SK-N-SH treated with all-trans-retinoic acid at 6 μM for 48 hours (cell line): ENCODE measurements at regions not wholly inside any gene's neighbourhood (a gene's known extent, or its start where the extent isn't known, plus 50 kb on each side); places are given as distances from the start of the nearest gene placed in this dataset.

Source experiments
- BACH2 ChIP-seq: fragments of 250-450 bp; sonication (Bioruptor Pico); IDR thresholded peaks from 2 replicates; pipeline ENCODE4 v1.9.0; 2021; ENCODE audit warnings: mild to moderate bottlenecking, borderline replicate concordance
- CSDC2 ChIP-seq: fragments of 250-450 bp; sonication (Bioruptor Pico); IDR thresholded peaks from 2 replicates; pipeline ENCODE4 v1.5.0; 2020; ENCODE audit warnings: mild to moderate bottlenecking, moderate library complexity
- GLIS3 ChIP-seq: fragments of 250-450 bp; sonication (Bioruptor Pico); IDR thresholded peaks from 2 replicates; pipeline ENCODE4 v1.5.0; 2020; ENCODE audit warnings: mild to moderate bottlenecking, moderate library complexity
- OSR1 ChIP-seq: fragments of 250-450 bp; sonication (Bioruptor Pico); IDR thresholded peaks from 2 replicates; pipeline ENCODE4 v1.8.0; 2022; ENCODE audit warnings: moderate library complexity, mild to moderate bottlenecking, inconsistent platforms
- RARB ChIP-seq: fragments of 250-450 bp; sonication (Bioruptor Pico); IDR thresholded peaks from 2 replicates; pipeline ENCODE4 v1.8.0; 2021; ENCODE audit warnings: mild to moderate bottlenecking, moderate library complexity
- TOX ChIP-seq: fragments of 250-450 bp; sonication (Bioruptor Pico); IDR thresholded peaks from 2 replicates; pipeline ENCODE4 v1.8.0; 2021; ENCODE audit warnings: mild to moderate bottlenecking, moderate library complexity, borderline replicate concordance
- ZFP3 ChIP-seq: fragments of 250-450 bp; sonication (Bioruptor Pico); IDR thresholded peaks from 2 replicates; pipeline ENCODE4 v1.5.0; 2020; ENCODE audit warnings: mild to moderate bottlenecking, moderate library complexity
- TF ChIP-seq, protein P1 (sequence below): fragments of 250-450 bp; sonication (Bioruptor Pico); IDR thresholded peaks from 2 replicates; pipeline ENCODE4 v1.8.0; 2020; ENCODE audit warnings: mild to moderate bottlenecking, moderate library complexity, borderline replicate concordance
- TF ChIP-seq, protein P2 (sequence below): fragments of 250-450 bp; sonication (Bioruptor Pico); IDR thresholded peaks from 2 replicates; pipeline ENCODE4 v1.5.0; 2020; ENCODE audit warnings: mild to moderate bottlenecking, moderate library complexity
- TF ChIP-seq, protein P3 (sequence below): fragments of 250-450 bp; sonication (Bioruptor Pico); IDR thresholded peaks from 2 replicates; pipeline ENCODE4 v1.5.1; 2020; ENCODE audit warnings: low read depth, mild to moderate bottlenecking, moderate library complexity
- TF ChIP-seq, protein P4 (sequence below): fragments of 250-450 bp; sonication (Bioruptor Pico); IDR thresholded peaks from 2 replicates; pipeline ENCODE4 v1.5.1; 2021; ENCODE audit warnings: mild to moderate bottlenecking, moderate library complexity

DNA sequence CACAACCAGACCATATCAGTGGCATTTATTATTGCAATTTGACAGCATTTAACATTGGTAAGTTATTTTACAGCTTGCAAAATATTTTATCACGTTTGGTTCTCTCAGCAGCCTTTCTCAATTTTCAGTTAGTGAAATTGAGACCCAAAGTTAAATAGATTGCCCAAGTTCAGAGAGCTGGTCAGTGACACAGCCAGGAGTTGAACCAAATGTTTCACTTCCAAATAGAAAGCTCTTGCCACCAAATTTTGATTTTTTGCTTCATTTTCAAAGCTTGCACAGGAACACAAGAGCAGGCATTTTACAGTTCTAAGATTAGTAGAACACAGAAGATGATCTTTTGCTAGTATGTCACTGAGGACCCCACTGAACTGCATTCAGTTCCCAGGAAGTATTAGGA is 271.5 kb upstream of the C9orf72 start:
- TF ChIP-seq ZFP3 (no peak), BACH2 (CRISPR knock-in tag) (no peak), OSR1 (CRISPR knock-in tag) (no peak), CSDC2 (CRISPR knock-in tag) (no peak), RARB (CRISPR knock-in tag) (no peak), TOX (CRISPR knock-in tag) (no peak), GLIS3 (CRISPR knock-in tag) (no peak)
- TF ChIP-seq, protein P1, sequence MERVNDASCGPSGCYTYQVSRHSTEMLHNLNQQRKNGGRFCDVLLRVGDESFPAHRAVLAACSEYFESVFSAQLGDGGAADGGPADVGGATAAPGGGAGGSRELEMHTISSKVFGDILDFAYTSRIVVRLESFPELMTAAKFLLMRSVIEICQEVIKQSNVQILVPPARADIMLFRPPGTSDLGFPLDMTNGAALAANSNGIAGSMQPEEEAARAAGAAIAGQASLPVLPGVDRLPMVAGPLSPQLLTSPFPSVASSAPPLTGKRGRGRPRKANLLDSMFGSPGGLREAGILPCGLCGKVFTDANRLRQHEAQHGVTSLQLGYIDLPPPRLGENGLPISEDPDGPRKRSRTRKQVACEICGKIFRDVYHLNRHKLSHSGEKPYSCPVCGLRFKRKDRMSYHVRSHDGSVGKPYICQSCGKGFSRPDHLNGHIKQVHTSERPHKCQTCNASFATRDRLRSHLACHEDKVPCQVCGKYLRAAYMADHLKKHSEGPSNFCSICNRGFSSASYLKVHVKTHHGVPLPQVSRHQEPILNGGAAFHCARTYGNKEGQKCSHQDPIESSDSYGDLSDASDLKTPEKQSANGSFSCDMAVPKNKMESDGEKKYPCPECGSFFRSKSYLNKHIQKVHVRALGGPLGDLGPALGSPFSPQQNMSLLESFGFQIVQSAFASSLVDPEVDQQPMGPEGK (CRISPR knock-in tag) = no peak
- TF ChIP-seq, protein P2, sequence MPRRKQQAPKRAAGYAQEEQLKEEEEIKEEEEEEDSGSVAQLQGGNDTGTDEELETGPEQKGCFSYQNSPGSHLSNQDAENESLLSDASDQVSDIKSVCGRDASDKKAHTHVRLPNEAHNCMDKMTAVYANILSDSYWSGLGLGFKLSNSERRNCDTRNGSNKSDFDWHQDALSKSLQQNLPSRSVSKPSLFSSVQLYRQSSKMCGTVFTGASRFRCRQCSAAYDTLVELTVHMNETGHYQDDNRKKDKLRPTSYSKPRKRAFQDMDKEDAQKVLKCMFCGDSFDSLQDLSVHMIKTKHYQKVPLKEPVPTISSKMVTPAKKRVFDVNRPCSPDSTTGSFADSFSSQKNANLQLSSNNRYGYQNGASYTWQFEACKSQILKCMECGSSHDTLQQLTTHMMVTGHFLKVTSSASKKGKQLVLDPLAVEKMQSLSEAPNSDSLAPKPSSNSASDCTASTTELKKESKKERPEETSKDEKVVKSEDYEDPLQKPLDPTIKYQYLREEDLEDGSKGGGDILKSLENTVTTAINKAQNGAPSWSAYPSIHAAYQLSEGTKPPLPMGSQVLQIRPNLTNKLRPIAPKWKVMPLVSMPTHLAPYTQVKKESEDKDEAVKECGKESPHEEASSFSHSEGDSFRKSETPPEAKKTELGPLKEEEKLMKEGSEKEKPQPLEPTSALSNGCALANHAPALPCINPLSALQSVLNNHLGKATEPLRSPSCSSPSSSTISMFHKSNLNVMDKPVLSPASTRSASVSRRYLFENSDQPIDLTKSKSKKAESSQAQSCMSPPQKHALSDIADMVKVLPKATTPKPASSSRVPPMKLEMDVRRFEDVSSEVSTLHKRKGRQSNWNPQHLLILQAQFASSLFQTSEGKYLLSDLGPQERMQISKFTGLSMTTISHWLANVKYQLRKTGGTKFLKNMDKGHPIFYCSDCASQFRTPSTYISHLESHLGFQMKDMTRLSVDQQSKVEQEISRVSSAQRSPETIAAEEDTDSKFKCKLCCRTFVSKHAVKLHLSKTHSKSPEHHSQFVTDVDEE = no peak
- TF ChIP-seq, protein P3, sequence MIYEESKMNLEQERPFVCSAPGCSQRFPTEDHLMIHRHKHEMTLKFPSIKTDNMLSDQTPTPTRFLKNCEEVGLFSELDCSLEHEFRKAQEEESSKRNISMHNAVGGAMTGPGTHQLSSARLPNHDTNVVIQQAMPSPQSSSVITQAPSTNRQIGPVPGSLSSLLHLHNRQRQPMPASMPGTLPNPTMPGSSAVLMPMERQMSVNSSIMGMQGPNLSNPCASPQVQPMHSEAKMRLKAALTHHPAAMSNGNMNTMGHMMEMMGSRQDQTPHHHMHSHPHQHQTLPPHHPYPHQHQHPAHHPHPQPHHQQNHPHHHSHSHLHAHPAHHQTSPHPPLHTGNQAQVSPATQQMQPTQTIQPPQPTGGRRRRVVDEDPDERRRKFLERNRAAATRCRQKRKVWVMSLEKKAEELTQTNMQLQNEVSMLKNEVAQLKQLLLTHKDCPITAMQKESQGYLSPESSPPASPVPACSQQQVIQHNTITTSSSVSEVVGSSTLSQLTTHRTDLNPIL (CRISPR knock-in tag) = no peak
- TF ChIP-seq, protein P4, sequence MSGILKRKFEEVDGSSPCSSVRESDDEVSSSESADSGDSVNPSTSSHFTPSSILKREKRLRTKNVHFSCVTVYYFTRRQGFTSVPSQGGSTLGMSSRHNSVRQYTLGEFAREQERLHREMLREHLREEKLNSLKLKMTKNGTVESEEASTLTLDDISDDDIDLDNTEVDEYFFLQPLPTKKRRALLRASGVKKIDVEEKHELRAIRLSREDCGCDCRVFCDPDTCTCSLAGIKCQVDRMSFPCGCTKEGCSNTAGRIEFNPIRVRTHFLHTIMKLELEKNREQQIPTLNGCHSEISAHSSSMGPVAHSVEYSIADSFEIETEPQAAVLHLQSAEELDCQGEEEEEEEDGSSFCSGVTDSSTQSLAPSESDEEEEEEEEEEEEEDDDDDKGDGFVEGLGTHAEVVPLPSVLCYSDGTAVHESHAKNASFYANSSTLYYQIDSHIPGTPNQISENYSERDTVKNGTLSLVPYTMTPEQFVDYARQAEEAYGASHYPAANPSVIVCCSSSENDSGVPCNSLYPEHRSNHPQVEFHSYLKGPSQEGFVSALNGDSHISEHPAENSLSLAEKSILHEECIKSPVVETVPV = no peak
